Mucosa of descending colon (tissue), 3 donors: ENCODE measurements at regions not wholly inside any gene's neighbourhood (a gene's known extent, or its start where the extent isn't known, plus 50 kb on each side); places are given as distances from the start of the nearest gene placed in this dataset.

ENCODE experiments used
- ATAC-seq: fragments of 200-7000 bp; cut with Tn5 transposase; one replicate; pipeline ENCODE4 v1.9.1; 2020; ENCODE audit warnings: mild to moderate bottlenecking, moderate library complexity
- DNase-seq, 3 donors: peaks; one replicate each; pipeline ENCODE4 v3.0.0-alpha.2; 2020
- H3K36me3 ChIP-seq: fragments of 200-600 bp; one replicate; pipeline ENCODE4 v1.8.0; 2021; ENCODE audit warnings: low read depth, mild to moderate bottlenecking
- H3K4me1 ChIP-seq: fragments of 200-600 bp; one replicate; pipeline ENCODE4 v1.8.0; 2021; ENCODE audit warnings: low read depth, mild to moderate bottlenecking
- H3K4me3 ChIP-seq: fragments of 200-600 bp; one replicate; pipeline ENCODE4 v1.8.0; 2021; ENCODE audit warnings: mild to moderate bottlenecking
- H3K9me3 ChIP-seq: fragments of 200-600 bp; one replicate; pipeline ENCODE4 v1.8.0; 2021; ENCODE audit warnings: mild to moderate bottlenecking
- intact Hi-C, 2 donors: fragments of 100-400 bp; cut with DNase I in 1 of 2; cut with micrococcal nuclease in 1 of 2; formaldehyde crosslinking; loops; one replicate each; pipeline versions ENCODE4 v1.11.0 to v1.11.1; 2022; cut with DNase I, micrococcal nuclease
- TF ChIP-seq, protein P1 (sequence below): fragments of 200-600 bp; IDR thresholded peaks from one replicate; pipeline ENCODE4 v1.8.0; 2022; ENCODE audit warnings: antibody characterized with exemption, mild to moderate bottlenecking
- donor health status: DM: no; HTN: no; CAD: no; lungs with moderate emphysema.
- donor health status: DM: no; HTN: no; CAD: no.
- donor health status: DM: no; HTN: yes; CAD: no.

DNA sequence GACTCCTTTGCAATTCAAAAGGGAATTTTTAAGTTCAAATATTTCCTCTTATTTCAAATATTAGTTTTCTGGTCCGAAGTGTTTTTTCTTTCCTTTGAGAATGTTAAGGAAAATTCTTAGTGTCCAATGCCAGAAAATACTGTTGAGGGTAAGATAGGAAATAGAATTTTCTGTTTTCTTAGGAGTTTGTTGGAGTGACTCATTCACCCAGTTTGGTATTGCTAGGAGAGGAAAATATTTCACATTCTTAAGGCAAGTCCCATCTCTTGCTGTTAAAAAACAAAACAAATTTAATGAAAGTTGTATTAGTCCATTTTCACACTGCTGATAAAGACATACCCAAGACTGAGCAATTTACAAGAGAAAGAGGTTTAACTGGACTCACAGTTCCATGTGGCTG lies 349.2 kb upstream of the ADAMTSL1 start:
- TF ChIP-seq, protein P1, sequence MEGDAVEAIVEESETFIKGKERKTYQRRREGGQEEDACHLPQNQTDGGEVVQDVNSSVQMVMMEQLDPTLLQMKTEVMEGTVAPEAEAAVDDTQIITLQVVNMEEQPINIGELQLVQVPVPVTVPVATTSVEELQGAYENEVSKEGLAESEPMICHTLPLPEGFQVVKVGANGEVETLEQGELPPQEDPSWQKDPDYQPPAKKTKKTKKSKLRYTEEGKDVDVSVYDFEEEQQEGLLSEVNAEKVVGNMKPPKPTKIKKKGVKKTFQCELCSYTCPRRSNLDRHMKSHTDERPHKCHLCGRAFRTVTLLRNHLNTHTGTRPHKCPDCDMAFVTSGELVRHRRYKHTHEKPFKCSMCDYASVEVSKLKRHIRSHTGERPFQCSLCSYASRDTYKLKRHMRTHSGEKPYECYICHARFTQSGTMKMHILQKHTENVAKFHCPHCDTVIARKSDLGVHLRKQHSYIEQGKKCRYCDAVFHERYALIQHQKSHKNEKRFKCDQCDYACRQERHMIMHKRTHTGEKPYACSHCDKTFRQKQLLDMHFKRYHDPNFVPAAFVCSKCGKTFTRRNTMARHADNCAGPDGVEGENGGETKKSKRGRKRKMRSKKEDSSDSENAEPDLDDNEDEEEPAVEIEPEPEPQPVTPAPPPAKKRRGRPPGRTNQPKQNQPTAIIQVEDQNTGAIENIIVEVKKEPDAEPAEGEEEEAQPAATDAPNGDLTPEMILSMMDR, result no peak
- ATAC-seq (no peak), DNase-seq (no peak)
- intact Hi-C loops, result no loop called here
- Histone ChIP-seq H3K9me3 (no peaks in the 10 kb centered on the region), H3K4me1 (no peaks in the 10 kb centered on the region), H3K36me3 (no peaks in the 10 kb centered on the region), H3K4me3 (no peak overlapping the region)

DNA sequence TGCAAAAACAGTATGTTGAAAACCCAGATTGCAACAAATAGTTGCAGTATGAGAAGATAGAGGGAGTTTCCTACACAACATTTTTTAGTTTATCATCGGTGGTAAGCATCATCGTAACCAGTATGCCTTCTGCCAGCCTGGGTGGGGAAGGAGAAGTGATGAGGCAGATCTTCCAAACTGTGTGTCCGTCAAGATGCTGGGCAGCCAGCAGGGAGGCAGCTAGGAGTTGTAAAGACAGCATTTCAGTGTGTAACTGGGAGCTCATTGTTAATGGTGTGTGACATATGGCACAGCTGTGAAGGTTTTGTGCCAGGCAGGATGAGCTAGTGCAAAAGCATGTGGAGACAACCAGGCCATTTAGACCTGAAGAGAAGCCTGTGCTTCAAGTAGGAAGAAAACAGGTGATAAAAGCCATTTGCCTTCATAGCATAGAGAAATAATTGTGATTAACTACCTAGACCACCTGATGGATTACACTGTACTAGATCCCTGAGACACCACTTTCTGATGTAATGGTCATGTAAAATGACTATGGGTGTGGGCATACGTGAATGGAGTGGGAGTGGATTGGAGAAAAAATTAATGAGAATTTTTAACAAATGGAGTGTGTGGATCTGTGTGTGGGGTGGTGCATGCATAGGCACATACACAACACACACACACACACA lies 347.0 kb upstream of the ADAMTSL1 start:
- Histone ChIP-seq H3K9me3 (no peaks in the 10 kb centered on the region), H3K4me1 (no peaks in the 10 kb centered on the region), H3K36me3 (no peaks in the 10 kb centered on the region), H3K4me3 (no peak overlapping the region)
- intact Hi-C loops, result no loop called here
- TF ChIP-seq, protein P1, result no peak
- DNase-seq (no peak), ATAC-seq (no peak)

DNA sequence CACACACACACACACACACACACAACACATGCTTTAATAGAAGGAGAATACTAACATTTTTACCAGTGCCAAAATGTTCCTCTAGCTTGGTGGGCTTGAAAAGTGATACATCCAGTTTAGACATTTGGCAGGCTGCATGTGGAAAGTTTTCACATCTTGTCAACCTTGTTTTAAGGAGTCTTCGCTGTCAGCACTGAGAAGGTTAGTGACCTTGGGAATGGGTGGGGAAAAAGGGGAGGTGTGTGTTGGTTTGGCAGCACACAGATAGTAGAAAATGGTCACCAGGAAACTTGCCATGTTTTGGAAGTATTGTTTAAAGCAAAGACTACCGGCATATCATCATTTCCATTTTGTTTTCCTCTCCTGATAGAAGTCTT lies 346.5 kb upstream of the ADAMTSL1 start:
- no peak for ATAC-seq
- Histone ChIP-seq H3K4me3 (no peak overlapping the region), H3K36me3 (no peaks in the 10 kb centered on the region), H3K4me1 (no peaks in the 10 kb centered on the region), H3K9me3 (no peaks in the 10 kb centered on the region)
- TF ChIP-seq, protein P1, result no peak
- no peak for DNase-seq
- intact Hi-C loops, result no loop called here

DNA sequence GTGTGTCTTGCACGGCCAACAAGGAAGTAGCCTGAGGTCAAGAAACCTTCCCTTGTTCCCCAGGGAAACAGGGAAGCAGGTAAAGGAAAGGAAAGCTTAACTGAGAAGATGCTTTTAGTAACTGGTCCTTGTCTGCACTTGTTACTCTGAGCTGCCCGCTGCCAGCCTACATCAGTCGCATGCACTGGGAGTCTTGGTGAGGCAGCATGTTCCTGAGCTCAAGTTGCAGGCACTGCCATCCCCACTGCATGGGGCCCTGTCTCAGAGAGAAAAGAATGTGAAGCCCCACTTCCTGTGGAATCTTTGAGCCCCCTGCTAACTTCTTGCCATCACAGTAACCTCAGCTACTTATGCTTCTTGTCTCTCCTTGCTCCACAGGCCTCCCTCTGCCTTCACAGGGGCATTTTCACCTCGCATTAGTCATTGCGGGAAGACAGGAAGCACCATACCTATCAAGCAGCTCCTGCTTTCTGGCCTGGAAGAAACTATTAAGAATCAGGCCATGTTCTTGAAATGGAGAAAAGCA lies 344.1 kb upstream of the ADAMTSL1 start:
- H3K36me3 ChIP-seq, result no peaks in the 10 kb centered on the region
- intact Hi-C loops, result no loop called here
- DNase-seq (peak in 1 of 3 donors; percentile 32), ATAC-seq (no peak)
- no peaks in the 10 kb centered on the region for H3K9me3 ChIP-seq
- TF ChIP-seq, protein P1, result no peak
- no peak overlapping the region for H3K4me3 ChIP-seq
- no peaks in the 10 kb centered on the region for H3K4me1 ChIP-seq

DNA sequence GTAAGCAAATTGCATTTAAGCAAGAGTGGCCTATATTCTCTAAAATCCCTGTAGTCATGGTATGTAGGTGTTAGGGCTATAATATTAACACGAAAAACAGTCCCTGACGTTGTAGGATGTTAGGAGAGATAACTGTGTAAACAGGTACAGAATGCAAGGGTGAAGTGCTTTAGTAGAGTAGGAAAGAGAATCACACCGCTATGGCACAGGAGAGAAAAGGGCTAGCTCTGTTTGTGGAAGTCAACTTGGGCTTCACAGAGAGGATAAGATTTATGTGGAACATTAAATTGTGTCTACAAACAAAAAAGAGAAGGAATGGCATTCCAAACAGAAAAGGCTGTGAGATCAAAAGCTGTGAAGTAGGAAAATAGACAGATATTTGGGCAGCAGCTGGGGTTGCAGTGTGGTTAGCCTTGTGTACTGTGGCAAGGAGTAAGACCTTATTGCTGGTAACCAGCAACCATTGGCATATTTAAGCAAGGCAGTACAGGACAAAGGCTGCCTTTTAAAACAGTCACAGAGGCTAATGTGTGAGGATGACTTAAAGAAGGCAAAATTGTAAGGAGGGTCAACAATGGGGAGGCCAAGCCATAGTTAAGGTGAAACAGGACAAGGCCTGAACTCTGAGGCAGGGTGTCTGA lies 337.5 kb upstream of the ADAMTSL1 start:
- TF ChIP-seq, protein P1, result no peak
- intact Hi-C loops, result no loop called here
- Histone ChIP-seq H3K9me3 (no peaks in the 10 kb centered on the region), H3K4me3 (no peak overlapping the region), H3K4me1 (no peaks in the 10 kb centered on the region), H3K36me3 (no peaks in the 10 kb centered on the region)
- ATAC-seq (no peak), DNase-seq (no peak)
